ENCODE measurements at regions not wholly inside any gene's neighbourhood (a gene's known extent, or its start where the extent isn't known, plus 50 kb on each side); places are given as distances from the start of the nearest gene placed in this dataset.

DNA sequence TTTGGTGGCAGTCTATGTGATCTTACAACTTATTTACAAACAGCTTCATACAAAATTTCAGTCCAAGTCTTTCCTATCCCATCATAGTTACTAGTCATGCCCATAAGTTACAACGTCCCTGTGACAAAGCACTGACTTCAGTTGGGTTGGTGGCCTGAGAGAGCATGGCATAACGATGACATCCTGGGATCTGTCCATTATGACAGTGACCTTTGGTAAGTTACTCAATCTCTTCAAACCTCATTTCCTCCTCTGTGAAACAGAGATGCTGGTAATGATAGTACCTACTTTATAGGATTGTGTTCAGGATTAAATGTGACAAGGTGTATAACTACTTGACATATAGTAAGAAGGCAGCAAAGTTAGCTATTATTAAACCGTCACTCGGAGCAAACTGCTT, 55.4 kb upstream of the ATP5MC3 start:
- TF ChIP-seq GATA2 (IDR thresholded peaks at IDR 0.05; ENCODE audit: low read depth, low read length) (no peak), GATA3 (IDR thresholded peaks at IDR 0.05; ENCODE audit: low read depth, low read length) (no peak)

Data from SH-SY5Y (cell line).